Stimulated activated CD8-positive, alpha-beta memory T cell treated with anti-CD3 and anti-CD28 coated beads, Interleukin-4, amount 100 ng/mL, for 48 hours (primary cell): ENCODE measurements at regions not wholly inside any gene's neighbourhood (a gene's known extent, or its start where the extent isn't known, plus 50 kb on each side); places are given as distances from the start of the nearest gene placed in this dataset.

Experiments used
- DNase-seq: peaks from one replicate; pipeline ENCODE4 v3.0.0-alpha.2; 2020

- DNase-seq = no peak
Observed at GRCh38 chr2:237150186-237150585, 64.5 kb downstream of the COPS8 start.

GRCh38 chr2:237150831-237151375 lies 65.2 kb downstream of the COPS8 start:
- no peak for DNase-seq

- no peak for DNase-seq
Observed at GRCh38 chr2:237152361-237152760, 66.7 kb downstream of the COPS8 start.

- DNase-seq = no peak
Observed at GRCh38 chr2:237153181-237153580, 67.5 kb downstream of the COPS8 start.

GRCh38 chr2:237154082-237154638 lies 68.5 kb downstream of the COPS8 start:
- peak; percentile 69 for DNase-seq

- peak; percentile 75 for DNase-seq
Observed at GRCh38 chr2:237154884-237155851, 69.5 kb downstream of the COPS8 start.

GRCh38 chr2:237156031-237156856 lies 70.6 kb downstream of the COPS8 start:
- peak; percentile 79 for DNase-seq

- DNase-seq = no peak
Observed at GRCh38 chr2:237156857-237157779, 71.4 kb downstream of the COPS8 start.

- DNase-seq = no peak
Observed at GRCh38 chr2:237157780-237158102, 72.1 kb downstream of the COPS8 start.

- DNase-seq = no peak
Observed at GRCh38 chr2:237158194-237158593, 72.5 kb downstream of the COPS8 start.

- DNase-seq = no peak
Observed at GRCh38 chr2:237159006-237159911, 73.6 kb downstream of the COPS8 start.

GRCh38 chr2:237160271-237160919 lies 74.7 kb downstream of the COPS8 start:
- DNase-seq = no peak

GRCh38 chr2:237161189-237161588 lies 75.5 kb downstream of the COPS8 start:
- no peak for DNase-seq

GRCh38 chr2:237162959-237163358 lies 77.3 kb downstream of the COPS8 start:
- no peak for DNase-seq

- no peak for DNase-seq
Observed at GRCh38 chr2:237164474-237165042, 78.9 kb downstream of the COPS8 start.

GRCh38 chr2:237165405-237166276 lies 80.0 kb downstream of the COPS8 start:
- no peak for DNase-seq

- DNase-seq = no peak
Observed at GRCh38 chr2:237167038-237167437, 81.3 kb downstream of the COPS8 start.

- DNase-seq = no peak
Observed at GRCh38 chr2:237167934-237168333, 82.2 kb downstream of the COPS8 start.

- DNase-seq = no peak
Observed at GRCh38 chr2:237170020-237170419, 84.3 kb downstream of the COPS8 start.
